A549 (cell line): ENCODE measurements at regions not wholly inside any gene's neighbourhood (a gene's known extent, or its start where the extent isn't known, plus 50 kb on each side); places are given as distances from the start of the nearest gene placed in this dataset.

Experiments
- ATAC-seq, 2 experiments: fragments of 200-7000 bp in 1 of 2; fragments of >200 bp in 1 of 2; cut with Nextera tagmentation in 1 of 2; cut with Tn5 transposase in 1 of 2; 3 replicates each; pipeline versions ENCODE4 v1.8.0 to v1.9.1; 2018 to 2020; ENCODE audit warnings: mild to moderate bottlenecking in 1 of 2, moderate library complexity in 1 of 2
- CTCF ChIA-PET: fragments of 300-600 bp; sonication (Branson Sonifier 250); formaldehyde crosslinking; extraction: SDS; loops from one replicate; lab custom pipeline; 2021; ENCODE audit warnings: antibody characterized with exemption, inconsistent platforms; lab: Yijun Ruan, JAX
- POLR2A ChIA-PET: fragments of 350-600 bp; formaldehyde crosslinking; extraction: SDS; loops from one replicate; lab custom pipeline; 2021; ENCODE audit warnings: antibody characterized with exemption, inconsistent platforms; lab: Yijun Ruan, JAX
- DNase-seq, 2 experiments: peaks; one replicate each; pipeline versions ENCODE4 v3.0.0 to v3.0.0-alpha.2; 2011 to 2016; ENCODE audit warnings: low read depth in 1 of 2, low spot score in 1 of 2
- FAIRE-seq: peaks from 2 replicates; lab custom pipeline; 2011; peaks lifted over from hg19 to GRCh38; lab: Jason Lieb, UNC
- H3K27ac ChIP-seq, 2 experiments: fragments of >200 bp; sonication (Bioruptor Twin); formaldehyde crosslinking; 3 replicates each; pipeline ENCODE4 v1.5.1; 2016 to 2017
- H3K4me1 ChIP-seq: fragments of >200 bp; sonication (Bioruptor Twin); formaldehyde crosslinking; 3 replicates; pipeline ENCODE4 v1.6.1; 2016
- H3K4me2 ChIP-seq: fragments of >200 bp; sonication (Bioruptor Twin); formaldehyde crosslinking; 3 replicates; pipeline ENCODE4 v1.6.1; 2016
- H3K4me3 ChIP-seq: fragments of >200 bp; sonication (Bioruptor Twin); formaldehyde crosslinking; 3 replicates; pipeline ENCODE4 v1.5.1; 2016
- H3K9me3 ChIP-seq: fragments of >200 bp; sonication (Bioruptor Twin); formaldehyde crosslinking; 3 replicates; pipeline ENCODE4 v1.6.1; 2016
- CHD2 ChIP-seq: fragments of 150-350 bp; IDR thresholded peaks from 2 replicates; pipeline ENCODE4 v1.6.1; 2014; ENCODE audit warnings: low read length; ENCODE audit not compliant: partially characterized antibody
- EP300 ChIP-seq, 2 experiments: fragments of >200 bp; sonication (Bioruptor Twin); formaldehyde crosslinking; IDR thresholded peaks; 2 replicates in 1 of 2; 3 replicates in 1 of 2; pipeline ENCODE4 v1.6.1; 2016 to 2017
- HOXA7 ChIP-seq: fragments of 250-450 bp; sonication (Bioruptor Pico); IDR thresholded peaks from 2 replicates; pipeline ENCODE4 v1.5.0; 2020; ENCODE audit warnings: mild to moderate bottlenecking, moderate library complexity
- HOXB5 ChIP-seq: fragments of 250-450 bp; sonication (Bioruptor Pico); IDR thresholded peaks from 2 replicates; pipeline ENCODE4 v1.5.0; 2020; ENCODE audit warnings: mild to moderate bottlenecking, moderate library complexity
- KDM5A ChIP-seq: fragments of 200-600 bp; sonication (generic); IDR thresholded peaks from 2 replicates; pipeline ENCODE4 v1.6.1; 2016; ENCODE audit warnings: antibody characterized with exemption, mild to moderate bottlenecking
- NPAS2 ChIP-seq: fragments of 250-450 bp; sonication (Bioruptor Pico); IDR thresholded peaks from 2 replicates; pipeline ENCODE4 v1.8.0; 2022; ENCODE audit warnings: mild to moderate bottlenecking, moderate library complexity, borderline replicate concordance
- PHF8 ChIP-seq: fragments of 200-600 bp; sonication (generic); IDR thresholded peaks from 2 replicates; pipeline ENCODE4 v1.6.1; 2016; ENCODE audit warnings: low read depth, mild to moderate bottlenecking, antibody characterized with exemption, moderate library complexity, borderline replicate concordance
- RCOR1 ChIP-seq: fragments of 150-350 bp; IDR thresholded peaks from 2 replicates; pipeline ENCODE4 v1.6.1; 2014; ENCODE audit warnings: antibody characterized with exemption, low read length, low read depth
- TFCP2L1 ChIP-seq: fragments of 250-450 bp; sonication (Bioruptor Pico); IDR thresholded peaks from 2 replicates; pipeline ENCODE4 v1.5.0; 2021; ENCODE audit warnings: mild to moderate bottlenecking
- TP53 ChIP-seq: fragments of 250-450 bp; sonication (Bioruptor Pico); IDR thresholded peaks from 2 replicates; pipeline ENCODE4 v1.5.0; 2021; ENCODE audit warnings: mild to moderate bottlenecking, moderate library complexity
- ZC3H11A ChIP-seq: fragments of 450-650 bp; IDR thresholded peaks from 2 replicates; pipeline ENCODE4 v1.6.1; 2014; ENCODE audit warnings: antibody characterized with exemption, mild to moderate bottlenecking
- ZFP36 ChIP-seq: fragments of 450-650 bp; IDR thresholded peaks from 2 replicates; pipeline ENCODE4 v1.6.1; 2014; ENCODE audit warnings: borderline replicate concordance; ENCODE audit not compliant: partially characterized antibody
- ZSCAN20 ChIP-seq: fragments of 250-450 bp; sonication (Bioruptor Pico); IDR thresholded peaks from 2 replicates; pipeline ENCODE4 v1.8.0; 2022; ENCODE audit warnings: mild to moderate bottlenecking, moderate library complexity
- WGBS: methylation state at CpG from one replicate; pipeline ENCODE4 v1.1.6; 2017; ENCODE audit errors: missing lambda C conversion rate; 5-methylcytosine and 5-hydroxymethylcytosine counted together
- TF ChIP-seq, protein P1 (sequence below): fragments of >200 bp; sonication (Bioruptor Twin); formaldehyde crosslinking; IDR thresholded peaks from 3 replicates; pipeline ENCODE4 v1.5.1; 2016
- TF ChIP-seq, protein P2 (sequence below): IDR thresholded peaks from 2 replicates; pipeline ENCODE4 v1.6.1; 2012; ENCODE audit warnings: low read depth, borderline replicate concordance
- TF ChIP-seq, protein P3 (sequence below): fragments of >200 bp; sonication (Bioruptor Twin); formaldehyde crosslinking; IDR thresholded peaks from 3 replicates; pipeline ENCODE4 v1.6.1; 2016
- TF ChIP-seq, protein P4 (sequence below): fragments of >200 bp; sonication (Bioruptor Twin); formaldehyde crosslinking; IDR thresholded peaks from 2 replicates; pipeline ENCODE4 v1.6.1; 2016

DNA sequence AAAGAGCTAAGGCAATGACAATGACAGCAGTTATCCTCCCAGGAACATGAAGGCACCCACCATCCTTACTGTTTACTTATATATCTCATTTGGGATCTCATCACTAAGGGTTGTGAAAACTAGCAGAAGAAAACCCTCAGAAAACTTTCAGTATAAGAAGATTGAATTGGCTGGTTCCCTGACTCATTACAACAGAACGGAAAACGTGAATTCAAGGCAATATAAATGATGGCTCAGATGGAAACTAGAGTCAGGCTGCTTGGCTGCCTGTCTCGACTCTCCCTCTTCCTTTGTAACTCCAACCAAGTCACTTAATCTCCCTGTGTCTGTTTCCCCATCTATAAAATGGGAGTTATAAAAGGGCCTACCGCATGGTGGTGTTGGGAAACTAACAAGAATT, 387.1 kb upstream of the JARID2 start:
- Histone ChIP-seq H3K4me3 (no peak overlapping the region), H3K4me1 (no peaks in the 10 kb centered on the region), H3K27ac (no peak overlapping the region), H3K9me3 (no peaks in the 10 kb centered on the region), H3K4me2 (no peak overlapping the region)
- TF ChIP-seq KDM5A, result no peak
- TF ChIP-seq ZFP36, result no peak
- no peak for TF ChIP-seq PHF8
- TF ChIP-seq NPAS2, result no peak
- TF ChIP-seq EP300 (IDR thresholded peaks at IDR 0.05), result no peak
- no peak for TF ChIP-seq TFCP2L1 (CRISPR knock-in tag)
- TF ChIP-seq, protein P1, sequence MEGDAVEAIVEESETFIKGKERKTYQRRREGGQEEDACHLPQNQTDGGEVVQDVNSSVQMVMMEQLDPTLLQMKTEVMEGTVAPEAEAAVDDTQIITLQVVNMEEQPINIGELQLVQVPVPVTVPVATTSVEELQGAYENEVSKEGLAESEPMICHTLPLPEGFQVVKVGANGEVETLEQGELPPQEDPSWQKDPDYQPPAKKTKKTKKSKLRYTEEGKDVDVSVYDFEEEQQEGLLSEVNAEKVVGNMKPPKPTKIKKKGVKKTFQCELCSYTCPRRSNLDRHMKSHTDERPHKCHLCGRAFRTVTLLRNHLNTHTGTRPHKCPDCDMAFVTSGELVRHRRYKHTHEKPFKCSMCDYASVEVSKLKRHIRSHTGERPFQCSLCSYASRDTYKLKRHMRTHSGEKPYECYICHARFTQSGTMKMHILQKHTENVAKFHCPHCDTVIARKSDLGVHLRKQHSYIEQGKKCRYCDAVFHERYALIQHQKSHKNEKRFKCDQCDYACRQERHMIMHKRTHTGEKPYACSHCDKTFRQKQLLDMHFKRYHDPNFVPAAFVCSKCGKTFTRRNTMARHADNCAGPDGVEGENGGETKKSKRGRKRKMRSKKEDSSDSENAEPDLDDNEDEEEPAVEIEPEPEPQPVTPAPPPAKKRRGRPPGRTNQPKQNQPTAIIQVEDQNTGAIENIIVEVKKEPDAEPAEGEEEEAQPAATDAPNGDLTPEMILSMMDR, result no peak
- 74% methylated on average over 4 of the region's 4 CpGs for WGBS
- no peak for DNase-seq
- ChIA-PET POLR2A (no interaction called here), CTCF (no interaction called here)
- no peak for ATAC-seq
- no peak for FAIRE-seq

DNA sequence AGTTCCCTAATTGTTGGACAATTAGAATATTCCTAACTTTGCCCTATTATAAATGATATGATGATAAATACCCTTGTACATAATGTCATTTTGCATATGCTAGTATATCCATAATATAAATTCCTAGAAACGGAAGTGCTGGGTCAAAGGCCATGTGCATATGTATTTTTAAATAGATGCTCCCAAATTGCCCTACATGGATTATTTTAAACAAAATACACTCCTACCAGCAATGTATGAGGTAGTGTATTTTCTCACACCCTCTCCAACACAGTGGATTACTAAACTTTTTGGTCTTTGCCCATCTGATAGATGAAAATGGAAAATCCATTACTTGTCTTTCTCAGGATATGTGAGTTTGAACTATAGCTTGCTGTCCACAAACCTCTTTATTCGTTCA, 385.1 kb upstream of the JARID2 start:
- FAIRE-seq, result no peak
- TF ChIP-seq, protein P2, sequence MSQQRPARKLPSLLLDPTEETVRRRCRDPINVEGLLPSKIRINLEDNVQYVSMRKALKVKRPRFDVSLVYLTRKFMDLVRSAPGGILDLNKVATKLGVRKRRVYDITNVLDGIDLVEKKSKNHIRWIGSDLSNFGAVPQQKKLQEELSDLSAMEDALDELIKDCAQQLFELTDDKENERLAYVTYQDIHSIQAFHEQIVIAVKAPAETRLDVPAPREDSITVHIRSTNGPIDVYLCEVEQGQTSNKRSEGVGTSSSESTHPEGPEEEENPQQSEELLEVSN, result no peak
- TF ChIP-seq, protein P3, sequence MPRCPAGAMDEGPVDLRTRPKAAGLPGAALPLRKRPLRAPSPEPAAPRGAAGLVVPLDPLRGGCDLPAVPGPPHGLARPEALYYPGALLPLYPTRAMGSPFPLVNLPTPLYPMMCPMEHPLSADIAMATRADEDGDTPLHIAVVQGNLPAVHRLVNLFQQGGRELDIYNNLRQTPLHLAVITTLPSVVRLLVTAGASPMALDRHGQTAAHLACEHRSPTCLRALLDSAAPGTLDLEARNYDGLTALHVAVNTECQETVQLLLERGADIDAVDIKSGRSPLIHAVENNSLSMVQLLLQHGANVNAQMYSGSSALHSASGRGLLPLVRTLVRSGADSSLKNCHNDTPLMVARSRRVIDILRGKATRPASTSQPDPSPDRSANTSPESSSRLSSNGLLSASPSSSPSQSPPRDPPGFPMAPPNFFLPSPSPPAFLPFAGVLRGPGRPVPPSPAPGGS, result no peak
- TF ChIP-seq HOXA7 (CRISPR knock-in tag) (no peak), RCOR1 (no peak), ZSCAN20 (no peak), CHD2 (no peak), ZC3H11A (no peak), TP53 (CRISPR knock-in tag) (no peak)
- TF ChIP-seq, protein P4, sequence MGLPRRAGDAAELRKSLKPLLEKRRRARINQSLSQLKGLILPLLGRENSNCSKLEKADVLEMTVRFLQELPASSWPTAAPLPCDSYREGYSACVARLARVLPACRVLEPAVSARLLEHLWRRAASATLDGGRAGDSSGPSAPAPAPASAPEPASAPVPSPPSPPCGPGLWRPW, result no peak
- TF ChIP-seq, all 56 proteins: peak for 0
- no peak for ATAC-seq
- WGBS, result 57% methylated on average over 2 of the region's 2 CpGs
- Histone ChIP-seq H3K9me3 (no peaks in the 10 kb centered on the region), H3K4me3 (no peak overlapping the region), H3K27ac (no peak overlapping the region), H3K4me1 (no peaks in the 10 kb centered on the region), H3K4me2 (no peak overlapping the region)
- CTCF ChIA-PET, result interaction anchor here (1.3 kb wide), 1 partner anchor 11 kb away, joined by 6 read pairs; no protein-coding TSS in a partner anchor
- POLR2A ChIA-PET, result interaction anchor here (0.6 kb wide), 1 partner anchor 62 kb away, joined by 3 read pairs; no protein-coding TSS in a partner anchor
- DNase-seq, result no peak

DNA sequence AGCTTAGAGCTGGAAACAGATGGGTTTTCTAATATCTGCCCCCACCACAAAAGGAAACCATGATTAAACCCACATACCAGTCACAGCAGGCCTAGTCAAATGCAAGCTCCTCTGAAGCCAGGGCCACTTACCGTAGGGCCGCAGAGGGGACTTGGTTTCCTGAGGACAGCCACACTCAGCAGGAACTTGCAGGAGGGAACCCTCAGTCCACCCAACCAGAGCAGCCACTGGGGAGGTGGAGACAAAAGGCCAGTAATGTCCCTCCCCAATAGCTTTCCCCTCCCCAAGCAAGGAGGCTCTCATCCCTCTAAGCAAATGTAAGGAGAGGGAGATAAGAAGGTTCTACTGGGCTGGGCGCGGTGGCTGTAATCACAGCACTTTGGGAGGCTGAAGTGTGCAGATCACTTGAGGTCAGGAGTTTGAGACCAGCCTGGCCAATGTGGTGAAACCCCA, 384.4 kb upstream of the JARID2 start:
- POLR2A ChIA-PET, result no interaction called here
- WGBS, result 92% methylated on average over 4 of the region's 4 CpGs
- no peaks in the 10 kb centered on the region for H3K4me1 ChIP-seq
- H3K4me3 ChIP-seq, result no peak overlapping the region
- ATAC-seq (no peak), FAIRE-seq (no peak), DNase-seq (no peak)
- no peak overlapping the region for H3K4me2 ChIP-seq
- TF ChIP-seq HOXB5 (CRISPR knock-in tag), result no peak
- no peak overlapping the region for H3K27ac ChIP-seq
- CTCF ChIA-PET, result interaction anchor here (1.3 kb wide), 1 partner anchor 12 kb away, joined by 6 read pairs; no protein-coding TSS in a partner anchor
- H3K9me3 ChIP-seq, result no peaks in the 10 kb centered on the region
